ENCODE measurements at regions not wholly inside any gene's neighbourhood (a gene's known extent, or its start where the extent isn't known, plus 50 kb on each side); places are given as distances from the start of the nearest gene placed in this dataset.

- H3K56ac ChIP-seq (ENCODE audit: insufficient read length, low read depth, low read length) = no peak overlapping the region
- H3K4me2 ChIP-seq (ENCODE audit: insufficient read depth, insufficient read length, low read length) = no peak overlapping the region
- no peak overlapping the region for H4K91ac ChIP-seq (ENCODE audit: insufficient read length, low read depth, low read length)
- no peak overlapping the region for H4K8ac ChIP-seq (replicated peaks; ENCODE audit: insufficient read length, low read depth, low read length)
- H3K36me3 Mint-ChIP-seq (ENCODE audit: insufficient read depth in 1 of 3, low read depth in 3 of 3) = peaks cover 19 to 29% (median 20%) of the 10 kb centered on the region in 3 experiments
- peaks cover 9% of the 10 kb centered on the region; the same call in 1 of the 2 replicates for H3K4me1 ChIP-seq (ENCODE audit: insufficient read depth, low read length)
- H2BK120ac ChIP-seq (ENCODE audit: low read depth, low read length, poor library complexity, severe bottlenecking) = no peak overlapping the region
- H3K27ac Mint-ChIP-seq = peak overlapping the region in 1 of 3 experiments; percentile 13; a peak in 2 of 7 replicates
- H3K14ac ChIP-seq (ENCODE audit: insufficient read depth, low read length) = no peak overlapping the region
- no peaks in the 10 kb centered on the region for H3K79me2 ChIP-seq (ENCODE audit: insufficient read depth, low read length)
- H3K4ac ChIP-seq (ENCODE audit: low read depth, low read length) = no peak overlapping the region
- no peak overlapping the region for H2BK20ac ChIP-seq (ENCODE audit: low read depth, low read length, poor library complexity, severe bottlenecking)
- no peak overlapping the region for H2BK15ac ChIP-seq (ENCODE audit: low read depth, low read length)
- H4K5ac ChIP-seq (ENCODE audit: insufficient read length, low read depth, low read length) = no peak overlapping the region
- H3K4me1 Mint-ChIP-seq = peaks cover 18 to 19% of the 10 kb centered on the region in 2 experiments
- H2BK5ac ChIP-seq (ENCODE audit: insufficient read length, low read length) = no peak overlapping the region
- H3K23ac ChIP-seq (ENCODE audit: insufficient read length, low read depth, low read length) = no peak overlapping the region
- H3K9me3 Mint-ChIP-seq = peaks cover 36% of the 10 kb centered on the region in 2 experiments
- H2AFZ ChIP-seq (ENCODE audit: low read length) = peak overlapping the region; percentile 43
- H3K9ac ChIP-seq (ENCODE audit: extremely low read depth, insufficient read length, low read length) = no peak overlapping the region
- no peaks in the 10 kb centered on the region for H3K23me2 ChIP-seq (ENCODE audit: insufficient read length, low read depth, low read length, poor library complexity, severe bottlenecking)
- no peaks in the 10 kb centered on the region for H4K20me1 ChIP-seq (ENCODE audit: control insufficient read depth, insufficient read depth, insufficient read length)
- H3K27ac ChIP-seq (ENCODE audit: insufficient read length, low read depth, low read length) = no peak overlapping the region
- no peaks in the 10 kb centered on the region; the same call in 1 of the 2 replicates for H3K27me3 ChIP-seq (ENCODE audit: insufficient read depth, low read length)
- no peak overlapping the region for H2AK5ac ChIP-seq (ENCODE audit: insufficient read length, low read length)
- H3K79me1 ChIP-seq (ENCODE audit: insufficient read depth, low read depth, low read length, poor library complexity, severe bottlenecking) = no peaks in the 10 kb centered on the region
- no peak overlapping the region for H3T11ph ChIP-seq (ENCODE audit: low read length)
- peaks cover 6% of the 10 kb centered on the region for H3K9me3 ChIP-seq (ENCODE audit: control insufficient read depth, low read depth, low read length)
- DNase-seq = peak; percentile 56
- H3K27me3 Mint-ChIP-seq (ENCODE audit: low read depth) = peaks cover 14% of the 10 kb centered on the region
- TF ChIP-seq CTCF (conservative IDR thresholded peaks at IDR 0.05) = no peak
- no peak overlapping the region for H3K18ac ChIP-seq (ENCODE audit: insufficient read length, low read depth, low read length)
- no CpG with 5 or more reads among the region's 8 CpGs for WGBS (ENCODE audit: extremely low coverage, insufficient read length, low lambda C conversion rate)
- no peak overlapping the region for H3K4me3 Mint-ChIP-seq
- H2BK12ac ChIP-seq (ENCODE audit: insufficient read length, low read depth, low read length) = no peak overlapping the region
These were observed 160.5 kb upstream of the AGTR2 start for GRCh38 chrX:116009861-116010710.
